Stomach smooth muscle (tissue), 2 donors: ENCODE measurements at regions not wholly inside any gene's neighbourhood (a gene's known extent, or its start where the extent isn't known, plus 50 kb on each side); places are given as distances from the start of the nearest gene placed in this dataset.

Source experiments
- H3K27ac ChIP-seq: one replicate; pipeline ENCODE4 v1.7.0; 2013; ENCODE audit warnings: mild to moderate bottlenecking, low read length, inconsistent platforms
- H3K27me3 ChIP-seq, 2 donors: one replicate each; pipeline ENCODE4 v1.7.0; 2013; ENCODE audit warnings: low read length in 2 of 2; ENCODE audit not compliant: insufficient read depth in 2 of 2, control insufficient read depth in 1 of 2
- H3K36me3 ChIP-seq, 2 donors: one replicate each; pipeline ENCODE4 v1.7.0; 2013; ENCODE audit warnings: low read length in 2 of 2; ENCODE audit not compliant: control insufficient read depth in 2 of 2, insufficient read depth in 2 of 2
- H3K4me1 ChIP-seq: one replicate; pipeline ENCODE4 v1.7.0; 2013; ENCODE audit warnings: low read length; ENCODE audit not compliant: control insufficient read depth, insufficient read depth
- H3K4me3 ChIP-seq, 2 donors: one replicate each; pipeline ENCODE4 v1.7.0; 2013; ENCODE audit warnings: low read length in 2 of 2
- H3K9ac ChIP-seq, 2 donors: one replicate each; pipeline ENCODE4 v1.7.0; 2013; ENCODE audit warnings: low read length in 2 of 2, mild to moderate bottlenecking in 1 of 2
- H3K9me3 ChIP-seq, 2 donors: one replicate each; pipeline ENCODE4 v1.7.0; 2013; ENCODE audit warnings: low read length in 2 of 2; ENCODE audit not compliant: control insufficient read depth in 2 of 2
- donor health status: healthy.
- donor health status: Pancreatic carcinoma.

GRCh38 chr9:84054341-84055010, 73.9 kb downstream of the RMI1 start:
- H3K27ac ChIP-seq, result no peak overlapping the region
- H3K9me3 ChIP-seq, result no peaks in the 10 kb centered on the region
- no peak overlapping the region for H3K9ac ChIP-seq
- no peaks in the 10 kb centered on the region for H3K36me3 ChIP-seq
- H3K4me3 ChIP-seq, result no peak overlapping the region
- H3K4me1 ChIP-seq, result no peaks in the 10 kb centered on the region
- H3K27me3 ChIP-seq, result no peaks in the 10 kb centered on the region

GRCh38 chr9:84057662-84058061, 77.1 kb downstream of the RMI1 start:
- Histone ChIP-seq H3K9me3 (peaks cover 0 to 4% of the 10 kb centered on the region in 2 donors), H3K9ac (no peak overlapping the region), H3K36me3 (no peaks in the 10 kb centered on the region), H3K27me3 (no peaks in the 10 kb centered on the region), H3K4me3 (no peak overlapping the region), H3K27ac (no peak overlapping the region), H3K4me1 (peaks cover 2% of the 10 kb centered on the region)

GRCh38 chr9:84059936-84060335, 79.3 kb downstream of the RMI1 start:
- H3K27me3 ChIP-seq, result no peaks in the 10 kb centered on the region
- H3K9me3 ChIP-seq, result peaks cover 0 to 4% of the 10 kb centered on the region in 2 donors
- H3K9ac ChIP-seq, result no peak overlapping the region
- H3K4me1 ChIP-seq, result peaks cover 2% of the 10 kb centered on the region
- H3K4me3 ChIP-seq, result no peak overlapping the region
- no peaks in the 10 kb centered on the region for H3K36me3 ChIP-seq
- H3K27ac ChIP-seq, result no peak overlapping the region

GRCh38 chr9:84061613-84062193, 81.1 kb downstream of the RMI1 start:
- H3K27ac ChIP-seq, result no peak overlapping the region
- no peak overlapping the region for H3K4me3 ChIP-seq
- H3K9ac ChIP-seq, result no peak overlapping the region

GRCh38 chr9:84062538-84062937, 81.9 kb downstream of the RMI1 start:
- Histone ChIP-seq H3K27ac (no peak overlapping the region), H3K9ac (no peak overlapping the region)

More at GRCh38 chr9:84061613-84062193, 81.1 kb downstream of the RMI1 start:
- peaks cover 2% of the 10 kb centered on the region for H3K4me1 ChIP-seq
- H3K9me3 ChIP-seq, result peaks cover 0 to 4% of the 10 kb centered on the region in 2 donors
- H3K27me3 ChIP-seq, result no peaks in the 10 kb centered on the region
- no peaks in the 10 kb centered on the region for H3K36me3 ChIP-seq

GRCh38 chr9:84067821-84068220, 87.2 kb downstream of the RMI1 start:
- no peaks in the 10 kb centered on the region for H3K27me3 ChIP-seq
- no peak overlapping the region for H3K4me3 ChIP-seq
- H3K36me3 ChIP-seq, result no peaks in the 10 kb centered on the region
- H3K27ac ChIP-seq, result no peak overlapping the region
- no peak overlapping the region for H3K9ac ChIP-seq
- no peaks in the 10 kb centered on the region for H3K9me3 ChIP-seq
- no peaks in the 10 kb centered on the region for H3K4me1 ChIP-seq

More at GRCh38 chr9:84062538-84062937, 81.9 kb downstream of the RMI1 start:
- peaks cover 2% of the 10 kb centered on the region for H3K4me1 ChIP-seq
- H3K9me3 ChIP-seq, result peaks cover 0 to 4% of the 10 kb centered on the region in 2 donors
- no peaks in the 10 kb centered on the region for H3K27me3 ChIP-seq
- no peak overlapping the region for H3K4me3 ChIP-seq
- H3K36me3 ChIP-seq, result no peaks in the 10 kb centered on the region

GRCh38 chr9:84068872-84069271, 88.3 kb downstream of the RMI1 start:
- Histone ChIP-seq H3K36me3 (no peaks in the 10 kb centered on the region), H3K9me3 (no peaks in the 10 kb centered on the region), H3K4me3 (no peak overlapping the region), H3K27ac (no peak overlapping the region), H3K9ac (no peak overlapping the region), H3K4me1 (no peaks in the 10 kb centered on the region), H3K27me3 (no peaks in the 10 kb centered on the region)

GRCh38 chr9:84070590-84070989, 90.0 kb downstream of the RMI1 start:
- H3K4me3 ChIP-seq, result no peak overlapping the region
- no peaks in the 10 kb centered on the region for H3K9me3 ChIP-seq
- no peaks in the 10 kb centered on the region for H3K27me3 ChIP-seq
- no peak overlapping the region for H3K27ac ChIP-seq
- no peak overlapping the region for H3K9ac ChIP-seq
- no peaks in the 10 kb centered on the region for H3K36me3 ChIP-seq
- H3K4me1 ChIP-seq, result no peaks in the 10 kb centered on the region

GRCh38 chr9:84072621-84073180, 92.1 kb downstream of the RMI1 start:
- Histone ChIP-seq H3K9ac (no peak overlapping the region), H3K36me3 (no peaks in the 10 kb centered on the region), H3K27ac (no peak overlapping the region), H3K9me3 (no peaks in the 10 kb centered on the region), H3K27me3 (no peaks in the 10 kb centered on the region), H3K4me1 (no peaks in the 10 kb centered on the region), H3K4me3 (no peak overlapping the region)

GRCh38 chr9:84075004-84075403, 94.4 kb downstream of the RMI1 start:
- Histone ChIP-seq H3K4me1 (no peaks in the 10 kb centered on the region), H3K27me3 (no peaks in the 10 kb centered on the region), H3K36me3 (no peaks in the 10 kb centered on the region), H3K9ac (no peak overlapping the region), H3K4me3 (no peak overlapping the region), H3K9me3 (no peaks in the 10 kb centered on the region), H3K27ac (no peak overlapping the region)

GRCh38 chr9:84076384-84076783, 95.8 kb downstream of the RMI1 start:
- no peaks in the 10 kb centered on the region for H3K27me3 ChIP-seq
- H3K4me3 ChIP-seq, result no peak overlapping the region
- no peak overlapping the region for H3K9ac ChIP-seq
- no peaks in the 10 kb centered on the region for H3K4me1 ChIP-seq
- no peaks in the 10 kb centered on the region for H3K9me3 ChIP-seq
- H3K27ac ChIP-seq, result no peak overlapping the region
- H3K36me3 ChIP-seq, result no peaks in the 10 kb centered on the region
